ENCODE measurements at regions not wholly inside any gene's neighbourhood (a gene's known extent, or its start where the extent isn't known, plus 50 kb on each side); places are given as distances from the start of the nearest gene placed in this dataset.
A peak's percentile ranks its signal among the peaks of the same experiment; 100 is the strongest.

DNA sequence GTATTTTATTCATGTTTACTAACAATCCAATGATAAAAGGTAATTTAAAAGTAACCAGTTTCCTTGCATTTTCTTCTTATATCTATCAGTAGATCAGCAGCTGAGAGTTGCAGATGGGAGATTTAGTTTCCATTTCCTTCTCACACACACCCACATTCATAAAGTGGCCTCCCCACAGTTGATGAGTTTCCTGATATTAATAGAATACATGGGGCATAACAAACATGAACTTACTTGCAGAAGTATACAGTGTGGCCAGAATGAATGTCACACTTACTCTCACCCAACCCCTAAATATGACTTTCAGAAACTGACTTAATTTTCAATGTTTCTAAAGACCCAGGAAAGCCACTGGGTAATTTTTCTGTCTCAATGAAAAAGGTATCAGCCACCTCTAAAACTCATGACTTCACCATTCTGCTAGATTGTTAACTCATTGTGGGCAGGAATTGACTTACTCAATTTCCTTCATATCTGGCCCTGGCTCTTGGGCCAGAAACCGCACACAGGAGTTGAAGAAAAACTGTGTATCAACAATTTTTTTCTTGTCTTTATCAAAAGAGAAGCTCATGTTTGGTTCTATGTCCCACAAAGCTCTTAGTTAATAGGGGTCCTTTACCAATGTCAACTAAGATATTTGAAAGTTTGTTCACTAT is 63.5 kb upstream of the OSMR start:
- DNase-seq (ENCODE audit: low spot score) = no peak
- WGBS (ENCODE audit: low lambda C conversion rate) = 0% methylated on average over 1 of the region's 1 CpG
- Histone ChIP-seq H3K4me1 (ENCODE audit: insufficient read depth, low read length) (peaks cover 14% of the 10 kb centered on the region), H3K9me3 (ENCODE audit: low read length) (no peaks in the 10 kb centered on the region), H3K27ac (ENCODE audit: extremely low read length, insufficient read depth, low read length) (no peak overlapping the region), H4K20me1 (ENCODE audit: insufficient read depth, low read length) (no peaks in the 10 kb centered on the region), H3K4me3 (replicated peaks in 1 of 3; ENCODE audit: insufficient read depth in 1 of 3, low read depth in 2 of 3, low read length in 3 of 3) (no peak overlapping the region), H3K4me2 (ENCODE audit: low read depth, low read length) (no peak overlapping the region), H3K27me3 (ENCODE audit: control insufficient read depth in 1 of 2, insufficient read depth in 2 of 2, low read length in 2 of 2) (no peaks in the 10 kb centered on the region), H2AFZ (ENCODE audit: low read length) (no peak overlapping the region), H3K36me3 (replicated peaks in 1 of 2; ENCODE audit: control insufficient read depth in 1 of 2, insufficient read depth in 2 of 2, low read length in 2 of 2) (no peaks in the 10 kb centered on the region), H3K9ac (ENCODE audit: insufficient read depth, low read depth, low read length) (no peak overlapping the region), H3K79me2 (ENCODE audit: insufficient read depth, low read length) (no peaks in the 10 kb centered on the region)
- intact Hi-C loops (cut with micrococcal nuclease; ENCODE audit: unreplicated experiment) = no loop called here
- no TSS peak for BruUV-seq (replicated peaks)
- no peak for FAIRE-seq
- in situ Hi-C loops (cut with HindIII; ENCODE audit: extremely low pct_ligation_motif_present, low pct_unique_long_range_greater_than_20kb) = no loop called here
- ChIA-PET CTCF (ENCODE audit: low intra/inter-chr PET ratio, low total read pairs) (no interaction called here), POLR2A (no interaction called here)
- TF ChIP-seq TFDP1 (CRISPR knock-in tag; IDR thresholded peaks at IDR 0.05; ENCODE audit: borderline replicate concordance) (no peak), ZNF883 (CRISPR knock-in tag; IDR thresholded peaks at IDR 0.05; ENCODE audit: not compliant biosample characterization) (no peak), ZNF432 (CRISPR knock-in tag; IDR thresholded peaks at IDR 0.05; ENCODE audit: borderline replicate concordance) (no peak), TEF (CRISPR knock-in tag; IDR thresholded peaks at IDR 0.05) (no peak)
- no peak for ATAC-seq

DNA sequence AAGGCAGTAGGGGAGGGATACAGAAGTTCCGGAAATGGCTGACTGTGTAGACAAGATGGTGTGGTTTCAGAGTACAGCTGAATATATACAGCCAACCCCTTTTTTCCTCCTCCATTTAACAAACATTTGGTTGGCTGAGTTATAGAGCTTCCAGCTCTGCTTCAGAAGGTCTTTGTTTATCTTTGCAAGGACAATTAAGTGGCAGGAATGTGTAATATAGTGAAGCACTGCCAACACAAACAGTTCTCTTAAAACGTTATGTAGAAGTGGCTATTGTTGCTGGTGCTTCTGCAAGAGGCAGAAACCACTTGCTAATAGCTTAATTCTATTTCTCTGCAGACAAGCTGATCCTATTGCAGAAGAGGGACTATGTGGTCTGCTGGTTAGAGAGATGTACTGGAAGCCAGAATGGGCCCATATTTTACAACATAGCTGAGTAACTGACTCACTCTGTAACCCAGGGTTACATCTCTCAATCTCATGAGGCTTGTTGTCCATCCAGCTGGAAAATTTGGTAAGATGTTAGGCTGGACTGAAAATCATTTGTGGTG is 62.7 kb upstream of the OSMR start:
- Histone ChIP-seq H3K4me1 (ENCODE audit: insufficient read depth, low read length) (peaks cover 14% of the 10 kb centered on the region), H4K20me1 (ENCODE audit: insufficient read depth, low read length) (no peaks in the 10 kb centered on the region), H3K27ac (ENCODE audit: extremely low read length, insufficient read depth, low read length) (no peak overlapping the region), H3K36me3 (replicated peaks in 1 of 2; ENCODE audit: control insufficient read depth in 1 of 2, insufficient read depth in 2 of 2, low read length in 2 of 2) (no peaks in the 10 kb centered on the region), H3K4me2 (ENCODE audit: low read depth, low read length) (no peak overlapping the region), H3K9ac (ENCODE audit: insufficient read depth, low read depth, low read length) (no peak overlapping the region), H3K27me3 (ENCODE audit: control insufficient read depth in 1 of 2, insufficient read depth in 2 of 2, low read length in 2 of 2) (no peaks in the 10 kb centered on the region), H3K9me3 (ENCODE audit: low read length) (no peaks in the 10 kb centered on the region), H2AFZ (ENCODE audit: low read length) (no peak overlapping the region), H3K79me2 (ENCODE audit: insufficient read depth, low read length) (no peaks in the 10 kb centered on the region), H3K4me3 (replicated peaks in 1 of 3; ENCODE audit: insufficient read depth in 1 of 3, low read depth in 2 of 3, low read length in 3 of 3) (no peak overlapping the region)
- ChIA-PET POLR2A (no interaction called here), CTCF (ENCODE audit: low intra/inter-chr PET ratio, low total read pairs) (no interaction called here)
- in situ Hi-C loops (cut with HindIII; ENCODE audit: extremely low pct_ligation_motif_present, low pct_unique_long_range_greater_than_20kb) = no loop called here
- 23% methylated on average over 2 of the region's 2 CpGs for WGBS (ENCODE audit: low lambda C conversion rate)
- no TSS peak for BruUV-seq (replicated peaks)
- DNase-seq (ENCODE audit: low spot score) (peak; percentile 62), ATAC-seq (peak; percentile 89), FAIRE-seq (no peak)
- intact Hi-C loops (cut with micrococcal nuclease; ENCODE audit: unreplicated experiment) = no loop called here
- TF ChIP-seq FOSL2 (CRISPR knock-in tag; IDR thresholded peaks at IDR 0.05) = peak; percentile 19; the same call in 1 of the 2 replicates
- no peak for TF ChIP-seq JUN (CRISPR knock-in tag; IDR thresholded peaks at IDR 0.05)
- no peak for TF ChIP-seq SOX6 (IDR thresholded peaks at IDR 0.05)
- peak; percentile 37; the same call in 1 of the 2 replicates for TF ChIP-seq SOX6 (CRISPR knock-in tag; IDR thresholded peaks at IDR 0.05)
- no peak for TF ChIP-seq TCF7L2 (IDR thresholded peaks at IDR 0.05; ENCODE audit: low read depth, low read length)
- no peak for TF ChIP-seq NFRKB (IDR thresholded peaks at IDR 0.05)
- TF ChIP-seq SOX13 (IDR thresholded peaks at IDR 0.05) = no peak
- peak in 1 of 2 experiments; percentile 57; a peak in 2 of 4 replicates for TF ChIP-seq SOX13 (CRISPR knock-in tag; conservative IDR thresholded peaks at IDR 0.05 in 1 of 2, IDR thresholded peaks at IDR 0.05 in 1 of 2)
- peak; percentile 29 for TF ChIP-seq TEAD3 (CRISPR knock-in tag; optimal IDR thresholded peaks at IDR 0.05; ENCODE audit: borderline replicate concordance)
- TF ChIP-seq ZNF639 (CRISPR knock-in tag; conservative IDR thresholded peaks at IDR 0.05) = no peak
